ENCODE measurements at regions not wholly inside any gene's neighbourhood (a gene's known extent, or its start where the extent isn't known, plus 50 kb on each side); places are given as distances from the start of the nearest gene placed in this dataset.
"Not testable (repeated sequence)": the region's sequence is repeated elsewhere in the genome, so short reads cannot be mapped to it uniquely, and the experiment has no call there.

- DNase-seq (ENCODE audit: low spot score) = no peak
- no peak for TF ChIP-seq CTCF (IDR thresholded peaks at IDR 0.05; ENCODE audit: poor library complexity)
- TF ChIP-seq EZH2phosphoT487 (IDR thresholded peaks at IDR 0.05; ENCODE audit: low read depth, severe bottlenecking, unreplicated experiment) = no peak
- no peak for TF ChIP-seq EZH2 (IDR thresholded peaks at IDR 0.05; ENCODE audit: borderline replicate concordance)
- Histone ChIP-seq H4K20me1 (ENCODE audit: insufficient read depth, poor library complexity, severe bottlenecking) (no peaks in the 10 kb centered on the region), H2AFZ (no peak overlapping the region), H3K27ac (no peak overlapping the region), H3K27me3 (no peaks in the 10 kb centered on the region), H3K4me1 (ENCODE audit: insufficient read depth) (peaks cover 7% of the 10 kb centered on the region), H3K9me2 (replicated peaks; ENCODE audit: insufficient read depth) (no peaks in the 10 kb centered on the region), H3K79me2 (no peaks in the 10 kb centered on the region), H3K4me3 (no peak overlapping the region), H3K9me3 (ENCODE audit: low read depth) (no peaks in the 10 kb centered on the region), H3K36me3 (replicated peaks; ENCODE audit: insufficient read depth, low read depth) (no peaks in the 10 kb centered on the region), H3K4me2 (no peak overlapping the region)
- WGBS (ENCODE audit: low lambda C conversion rate, missing lambda C conversion rate) = 73% methylated on average over 3 of the region's 3 CpGs
These were observed 297.5 kb upstream of the TNC start for GRCh38 chr9:115415450-115415849.

GRCh38 chr9:115416299-115416698 lies 298.3 kb upstream of the TNC start:
- Histone ChIP-seq H3K4me1 (ENCODE audit: insufficient read depth) (peaks cover 7% of the 10 kb centered on the region), H3K9me2 (replicated peaks; ENCODE audit: insufficient read depth) (no peaks in the 10 kb centered on the region), H3K27me3 (no peaks in the 10 kb centered on the region), H3K9me3 (ENCODE audit: low read depth) (no peaks in the 10 kb centered on the region), H4K20me1 (ENCODE audit: insufficient read depth, poor library complexity, severe bottlenecking) (no peaks in the 10 kb centered on the region), H3K79me2 (no peaks in the 10 kb centered on the region), H3K4me2 (peak overlapping the region; percentile 6), H2AFZ (no peak overlapping the region), H3K36me3 (replicated peaks; ENCODE audit: insufficient read depth, low read depth) (no peaks in the 10 kb centered on the region), H3K27ac (no peak overlapping the region), H3K4me3 (no peak overlapping the region)
- WGBS (ENCODE audit: low lambda C conversion rate, missing lambda C conversion rate) = 85% methylated on average over 2 of the region's 2 CpGs
- TF ChIP-seq EZH2 (IDR thresholded peaks at IDR 0.05; ENCODE audit: borderline replicate concordance) = no peak
- TF ChIP-seq EZH2phosphoT487 (IDR thresholded peaks at IDR 0.05; ENCODE audit: low read depth, severe bottlenecking, unreplicated experiment) = no peak
- TF ChIP-seq CTCF (IDR thresholded peaks at IDR 0.05; ENCODE audit: poor library complexity) = no peak
- DNase-seq (ENCODE audit: low spot score) = peak; percentile 10

- H3K27me3 ChIP-seq; H3K9me2 ChIP-seq (replicated peaks; ENCODE audit: insufficient read depth); H3K9me3 ChIP-seq (ENCODE audit: low read depth); H3K4me2 ChIP-seq; H2AFZ ChIP-seq; H3K36me3 ChIP-seq (replicated peaks; ENCODE audit: insufficient read depth, low read depth); H4K20me1 ChIP-seq (ENCODE audit: insufficient read depth, poor library complexity, severe bottlenecking); H3K27ac ChIP-seq; H3K4me3 ChIP-seq; H3K4me1 ChIP-seq (ENCODE audit: insufficient read depth); DNase-seq (ENCODE audit: low spot score); H3K79me2 ChIP-seq: not testable (repeated sequence)
- WGBS (ENCODE audit: low lambda C conversion rate, missing lambda C conversion rate) = 50% methylated on average over 1 of the region's 1 CpG
These were observed 300.2 kb upstream of the TNC start for GRCh38 chr9:115418181-115418580.

- Histone ChIP-seq H3K4me1 (ENCODE audit: insufficient read depth) (no peaks in the 10 kb centered on the region), H3K4me2 (no peak overlapping the region)
- 90% methylated on average over 6 of the region's 6 CpGs for WGBS (ENCODE audit: low lambda C conversion rate, missing lambda C conversion rate)
These were observed 305.0 kb upstream of the TNC start for GRCh38 chr9:115422932-115423440.

More at GRCh38 chr9:115422932-115423440, 305.0 kb upstream of the TNC start:
- H3K36me3 ChIP-seq (replicated peaks; ENCODE audit: insufficient read depth, low read depth) = no peaks in the 10 kb centered on the region
- H3K27ac ChIP-seq = no peak overlapping the region
- H3K9me2 ChIP-seq (replicated peaks; ENCODE audit: insufficient read depth) = no peaks in the 10 kb centered on the region
- no peak for TF ChIP-seq EZH2 (IDR thresholded peaks at IDR 0.05; ENCODE audit: borderline replicate concordance)
- no peak for TF ChIP-seq CTCF (IDR thresholded peaks at IDR 0.05; ENCODE audit: poor library complexity)
- TF ChIP-seq EZH2phosphoT487 (IDR thresholded peaks at IDR 0.05; ENCODE audit: low read depth, severe bottlenecking, unreplicated experiment) = no peak
- H4K20me1 ChIP-seq (ENCODE audit: insufficient read depth, poor library complexity, severe bottlenecking) = no peaks in the 10 kb centered on the region
- no peaks in the 10 kb centered on the region for H3K27me3 ChIP-seq
- DNase-seq (ENCODE audit: low spot score) = no peak
- no peaks in the 10 kb centered on the region for H3K79me2 ChIP-seq
- no peaks in the 10 kb centered on the region for H3K9me3 ChIP-seq (ENCODE audit: low read depth)
- H3K4me3 ChIP-seq = no peak overlapping the region
- H2AFZ ChIP-seq = no peak overlapping the region
